Suppressor macrophage (primary cell): ENCODE measurements at regions not wholly inside any gene's neighbourhood (a gene's known extent, or its start where the extent isn't known, plus 50 kb on each side); places are given as distances from the start of the nearest gene placed in this dataset.

Experiments used
- DNase-seq, 4 experiments: peaks; one replicate each; pipeline ENCODE4 v3.0.0-alpha.2; 2020 to 2022

- peak; percentile 87 to 91 (median 88) for DNase-seq
Observed at GRCh38 chr6:25070547-25071366, 135.0 kb upstream of the RIPOR2 start.

DNA sequence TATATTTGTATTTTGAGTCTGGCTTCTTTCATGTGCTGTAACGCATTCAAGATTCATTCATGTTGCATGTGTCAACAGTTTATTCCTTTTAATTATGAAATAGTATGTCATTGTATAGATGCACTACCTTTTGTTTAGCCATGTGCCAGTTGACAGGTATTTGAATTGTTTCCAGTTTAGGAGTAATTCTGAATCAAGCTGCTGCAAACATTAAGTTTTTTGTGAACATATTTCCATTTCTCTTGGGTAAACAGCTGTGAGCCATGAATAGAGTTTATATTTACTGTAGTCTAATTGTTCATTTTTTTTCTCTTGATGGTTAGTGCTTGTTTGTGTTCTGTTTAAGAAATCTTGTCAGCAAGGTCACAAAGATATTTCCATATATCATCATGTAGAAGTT is 142.4 kb upstream of the RIPOR2 start:
- no peak for DNase-seq

GRCh38 chr6:25083784-25084507 is 148.2 kb upstream of the RIPOR2 start:
- DNase-seq, result no peak

DNA sequence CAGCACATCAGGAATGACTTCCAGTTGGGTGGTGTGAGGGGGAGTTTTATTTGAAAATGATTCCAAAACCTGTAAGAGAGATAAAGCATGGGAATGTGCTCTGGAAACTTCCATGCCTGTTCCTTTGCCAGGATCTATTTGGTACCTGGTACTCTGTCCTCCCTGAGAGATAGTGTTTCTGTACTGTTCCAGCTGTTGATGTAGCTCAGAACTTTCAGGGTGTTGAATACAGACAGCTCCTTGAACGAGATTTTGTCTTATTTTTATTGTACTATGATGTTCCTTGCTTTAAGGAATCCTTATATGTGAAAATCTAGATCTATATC is 148.7 kb upstream of the RIPOR2 start:
- DNase-seq, result no peak

GRCh38 chr6:25085756-25086155 is 150.0 kb upstream of the RIPOR2 start:
- peak in 3 of 4 experiments; percentile 29 to 42 (median 42) for DNase-seq

GRCh38 chr6:25086500-25087091 is 150.8 kb upstream of the RIPOR2 start:
- DNase-seq, result no peak

DNA sequence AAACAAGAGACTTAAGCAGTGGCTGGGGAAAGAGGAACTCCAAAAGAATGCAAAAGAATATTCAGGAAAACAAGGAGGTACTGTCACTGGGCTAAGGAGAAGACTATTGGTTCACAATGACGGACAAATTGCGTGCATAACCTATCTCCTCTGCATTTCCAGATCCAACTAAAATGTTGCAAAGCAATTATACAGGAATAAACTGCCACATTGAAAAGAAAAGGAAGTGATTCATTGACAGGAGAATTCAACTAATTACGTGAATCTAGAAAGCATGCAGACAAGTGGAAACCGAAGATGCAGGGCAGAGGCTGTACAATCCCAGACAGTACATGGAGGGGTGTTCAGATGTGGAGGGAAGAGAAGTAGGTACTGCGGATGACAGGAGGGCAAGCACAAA is 152.8 kb upstream of the RIPOR2 start:
- peak in 1 of 4 experiments; percentile 20 for DNase-seq

GRCh38 chr6:25089442-25089841 is 153.7 kb upstream of the RIPOR2 start:
- DNase-seq, result peak in 2 of 4 experiments; percentile 25 to 36

- DNase-seq, result no peak
Observed at GRCh38 chr6:25094726-25095125, 159.0 kb upstream of the RIPOR2 start.

DNA sequence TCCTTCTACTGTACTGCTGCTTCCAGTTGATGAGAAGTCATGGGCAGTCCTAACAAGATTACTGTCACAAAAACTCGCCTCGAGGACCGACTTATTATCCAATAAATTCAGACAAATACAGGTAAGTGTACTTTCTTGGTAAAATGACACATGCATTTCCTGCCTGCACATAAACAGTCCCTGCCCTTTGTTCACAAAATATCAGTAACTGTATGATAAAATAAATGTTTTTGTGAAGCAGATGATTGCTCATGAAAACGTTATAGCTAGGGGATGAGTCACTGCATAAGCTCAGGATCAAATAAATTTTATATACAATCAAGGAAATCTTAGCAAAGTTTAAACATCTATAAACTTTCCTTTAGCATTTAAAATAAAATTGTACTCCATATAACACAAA is 164.5 kb upstream of the RIPOR2 start:
- no peak for DNase-seq

DNA sequence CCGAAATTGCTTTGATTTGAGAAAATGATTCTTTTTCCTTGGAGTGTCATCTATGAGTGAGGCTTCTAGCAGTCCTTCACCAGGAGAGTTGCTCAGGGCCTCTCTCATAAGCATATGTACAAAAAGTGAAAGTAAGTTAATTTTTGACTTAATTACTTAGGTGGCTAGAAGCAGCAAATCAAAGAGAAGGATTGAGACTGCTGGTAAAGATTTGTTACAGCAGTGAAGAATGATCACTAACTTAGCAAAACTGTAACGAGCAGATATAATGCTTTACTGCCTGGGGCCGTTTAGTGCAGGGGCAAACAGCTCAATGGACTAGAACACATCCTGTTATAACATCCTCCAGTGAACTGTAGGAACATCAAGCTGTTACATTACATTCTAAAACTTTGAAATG is 167.8 kb upstream of the RIPOR2 start:
- DNase-seq, result no peak

GRCh38 chr6:25105070-25105925 is 169.5 kb upstream of the RIPOR2 start:
- DNase-seq, result no peak

DNA sequence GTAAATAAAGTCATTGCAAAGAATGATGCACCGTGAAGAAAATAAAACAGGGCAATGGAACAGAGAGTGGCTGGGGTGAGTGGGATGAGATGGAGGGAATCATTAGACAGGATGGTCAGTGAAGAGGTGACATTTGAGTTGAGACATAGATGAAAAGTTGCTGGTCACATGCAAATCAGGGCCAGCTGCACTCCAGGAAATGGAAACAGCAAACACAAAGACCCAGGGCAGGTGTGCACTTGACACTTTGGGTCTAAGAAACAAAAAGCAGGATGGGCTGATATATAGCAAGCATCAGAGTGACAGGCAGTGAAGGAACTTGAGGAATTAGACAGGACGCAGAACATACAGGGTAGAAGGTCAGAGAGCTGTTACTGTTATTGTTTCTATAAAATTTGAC is 171.5 kb upstream of the RIPOR2 start:
- no peak for DNase-seq

GRCh38 chr6:25111782-25112181 is 167.4 kb upstream of the CARMIL1 start:
- DNase-seq, result no peak

GRCh38 chr6:25112322-25112773 is 166.8 kb upstream of the CARMIL1 start:
- DNase-seq, result peak; percentile 12 to 73 (median 44)

DNA sequence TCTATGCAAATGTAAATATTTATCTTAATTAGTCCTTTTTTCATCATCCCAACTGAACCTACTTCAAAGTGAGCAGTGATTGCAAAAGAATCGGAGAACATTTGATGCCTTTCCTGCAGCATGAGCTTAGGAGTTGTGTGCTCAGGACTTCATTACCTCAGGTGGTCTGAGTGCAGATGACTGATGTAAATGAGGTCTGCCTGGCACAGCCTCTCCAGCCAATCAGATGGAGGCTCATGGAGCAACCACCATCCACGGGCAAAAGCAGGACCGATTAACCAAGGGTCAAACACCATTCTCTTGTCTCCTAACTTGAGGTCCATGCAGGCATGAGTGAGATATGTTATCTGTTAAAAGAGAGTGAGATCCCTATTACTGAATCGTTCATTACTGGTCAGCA is 165.7 kb upstream of the CARMIL1 start:
- no peak for DNase-seq

- DNase-seq, result peak in 1 of 4 experiments; percentile 6
Observed at GRCh38 chr6:25118038-25118437, 161.1 kb upstream of the CARMIL1 start.

GRCh38 chr6:25121186-25121585 is 158.0 kb upstream of the CARMIL1 start:
- no peak for DNase-seq

DNA sequence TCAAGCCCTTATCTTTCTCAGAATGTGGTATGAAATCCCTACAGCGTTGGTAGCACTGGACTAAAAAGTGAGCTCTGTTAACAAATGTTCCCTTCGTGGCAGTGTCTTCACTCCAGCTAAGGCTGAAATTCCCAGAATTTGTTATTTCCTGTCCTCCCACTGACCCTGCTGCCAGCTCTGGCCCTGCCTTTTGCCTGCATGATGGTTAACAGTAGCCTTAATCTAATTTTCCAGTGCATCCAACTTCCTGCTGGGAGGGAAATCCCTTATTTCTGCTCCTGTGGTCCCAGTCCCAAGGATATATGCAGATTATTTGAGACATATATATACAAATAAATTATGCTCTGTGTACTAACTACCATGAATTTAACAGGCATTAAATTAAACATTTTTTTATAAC is 157.2 kb upstream of the CARMIL1 start:
- no peak for DNase-seq

- DNase-seq, result no peak
Observed at GRCh38 chr6:25122622-25123237, 156.4 kb upstream of the CARMIL1 start.

DNA sequence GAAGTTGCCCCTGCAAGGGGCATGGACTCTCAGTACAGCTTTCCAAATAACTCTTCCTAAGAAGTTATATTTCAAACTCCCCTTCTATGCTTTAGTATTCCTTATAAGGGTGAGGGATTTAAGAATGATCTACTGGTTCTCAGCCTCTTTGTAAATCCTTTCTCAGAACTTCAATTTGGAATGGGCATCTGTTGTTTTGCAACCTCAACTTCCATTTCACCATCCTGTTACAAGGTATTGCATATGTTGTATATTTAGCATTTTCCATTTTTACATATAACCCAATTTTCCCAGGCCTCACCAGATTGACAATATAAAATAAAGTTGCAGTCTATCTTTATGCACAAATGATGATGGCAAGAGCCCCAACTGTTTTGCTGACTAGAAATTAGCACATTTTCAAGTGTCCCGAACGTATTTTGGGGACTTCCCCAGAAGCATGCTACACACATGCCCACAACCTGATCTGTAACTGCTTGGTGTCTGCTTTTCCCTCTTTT is 154.9 kb upstream of the CARMIL1 start:
- DNase-seq, result peak in 1 of 4 experiments; percentile 5

- no peak for DNase-seq
Observed at GRCh38 chr6:25125736-25126135, 153.4 kb upstream of the CARMIL1 start.
